ELF-1 (cell line): ENCODE measurements at regions not wholly inside any gene's neighbourhood (a gene's known extent, or its start where the extent isn't known, plus 50 kb on each side); places are given as distances from the start of the nearest gene placed in this dataset.

Experiments used
- DNase-seq: peaks from one replicate; pipeline ENCODE4 v3.0.0-alpha.2; 2016; ENCODE audit warnings: low read depth, low spot score

DNA sequence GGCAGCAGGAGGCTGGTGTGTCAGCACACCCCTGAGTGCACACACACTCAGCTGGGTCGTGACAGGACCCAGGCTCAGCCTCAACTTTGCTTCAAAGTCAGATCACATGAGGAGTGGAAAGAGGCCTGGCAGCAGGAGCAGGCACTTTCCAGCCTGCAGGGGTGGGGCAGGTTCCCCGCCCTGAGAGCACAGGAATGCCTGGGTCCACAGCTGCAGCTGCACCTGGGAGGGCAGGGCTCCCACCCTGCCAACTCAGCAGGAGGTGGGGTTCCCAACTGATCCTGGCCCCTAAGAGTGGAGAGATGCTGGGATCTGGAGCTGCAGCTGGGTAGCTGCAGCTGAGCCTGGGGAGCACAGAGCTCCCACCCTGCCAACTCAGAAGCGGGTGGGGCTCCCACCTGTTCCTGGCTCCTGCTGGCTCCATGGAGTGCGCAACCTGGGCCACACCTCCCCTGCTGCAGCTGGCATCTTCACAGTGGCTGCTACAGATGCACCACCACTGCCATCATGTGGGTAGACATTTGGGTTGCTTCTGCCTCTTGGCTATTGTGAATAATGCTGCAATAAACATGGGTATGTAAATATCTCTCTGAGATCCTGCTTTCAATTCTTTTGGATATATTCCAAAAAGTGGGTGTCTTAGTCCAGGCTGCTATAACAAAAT is 415.4 kb downstream of the TTLL7 start:
- DNase-seq, result no peak

GRCh38 chr1:83581747-83582146 is 417.2 kb downstream of the TTLL7 start:
- no peak for DNase-seq

DNA sequence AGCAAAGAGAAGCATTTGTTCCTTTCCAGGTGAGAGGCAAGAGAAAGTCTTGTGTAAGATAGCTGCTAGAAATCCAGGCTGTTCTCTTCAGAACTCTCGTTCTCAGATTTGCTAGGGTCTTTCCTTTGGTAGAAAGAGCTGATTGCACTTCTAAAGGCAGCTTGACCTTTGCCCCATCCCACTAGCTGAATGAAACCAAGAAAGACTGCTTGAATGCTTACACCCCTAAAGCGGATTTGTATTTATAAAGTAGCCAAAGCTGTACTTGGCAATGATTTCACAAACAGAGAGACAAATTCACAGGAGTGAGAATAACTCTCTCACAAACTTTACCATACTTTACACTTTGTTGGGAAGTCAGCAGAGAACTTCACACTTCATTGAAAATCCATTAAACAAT is 424.1 kb downstream of the TTLL7 start:
- peak; percentile 25 for DNase-seq

DNA sequence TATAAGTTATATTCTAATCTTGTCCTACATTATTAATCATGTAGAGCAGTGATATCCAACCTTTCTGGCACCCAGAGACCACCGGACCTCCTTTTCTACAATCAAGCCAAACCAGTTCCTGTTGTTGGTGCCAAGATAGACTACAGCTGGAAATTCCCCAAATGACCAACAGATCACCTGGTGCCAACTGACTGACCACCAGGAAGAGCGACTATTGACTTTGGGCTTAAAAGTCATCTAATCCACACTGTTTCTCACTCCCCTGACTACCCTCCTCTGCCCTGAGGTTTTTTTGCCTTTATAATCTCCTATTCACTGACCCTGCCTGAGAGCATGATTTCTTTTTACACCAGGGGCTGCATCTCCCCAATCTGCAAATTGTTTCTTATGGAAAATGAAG is 425.2 kb downstream of the TTLL7 start:
- no peak for DNase-seq

DNA sequence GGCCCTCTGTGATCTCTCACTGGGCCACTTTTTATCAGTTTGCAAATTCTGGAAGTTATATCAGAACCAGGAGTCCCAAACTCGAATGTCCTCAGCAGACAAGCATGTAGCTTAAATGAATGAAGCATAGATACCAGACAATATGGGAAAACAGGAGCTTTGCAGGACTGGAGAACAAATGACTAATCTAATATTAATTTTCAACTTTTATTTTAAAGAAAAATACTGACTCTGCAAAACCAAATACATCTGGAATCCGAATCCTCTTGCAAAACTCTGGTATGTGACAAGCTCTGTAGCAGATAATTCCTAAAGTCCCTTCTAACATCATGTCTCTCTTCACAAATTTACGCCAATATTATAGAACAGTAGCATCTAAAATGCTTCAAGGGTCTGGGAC is 427.4 kb downstream of the TTLL7 start:
- DNase-seq, result no peak

- DNase-seq, result no peak
These were observed 437.6 kb downstream of the TTLL7 start for GRCh38 chr1:83561346-83561745.

- no peak for DNase-seq
These were observed 439.6 kb downstream of the TTLL7 start for GRCh38 chr1:83559129-83559840.

DNA sequence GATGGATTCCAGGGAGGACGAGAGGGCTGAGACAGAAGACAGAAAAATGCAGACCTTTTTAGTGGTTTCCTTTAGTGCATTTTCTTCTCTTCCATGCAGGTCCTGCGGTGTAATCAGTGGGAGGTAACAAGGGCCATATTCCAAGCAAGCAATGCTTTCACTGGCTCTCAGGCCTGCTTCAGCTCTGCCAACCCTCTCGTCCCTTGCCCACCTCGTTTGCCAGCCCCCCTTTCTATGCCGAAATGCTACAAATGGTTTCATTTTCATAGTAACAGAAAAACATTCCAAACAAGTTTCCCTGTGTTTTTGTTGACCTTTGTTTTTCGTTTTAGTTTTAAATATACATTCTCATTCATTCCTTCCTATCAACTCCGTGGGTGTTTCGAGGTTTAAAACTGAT is 443.1 kb downstream of the TTLL7 start:
- DNase-seq, result no peak

DNA sequence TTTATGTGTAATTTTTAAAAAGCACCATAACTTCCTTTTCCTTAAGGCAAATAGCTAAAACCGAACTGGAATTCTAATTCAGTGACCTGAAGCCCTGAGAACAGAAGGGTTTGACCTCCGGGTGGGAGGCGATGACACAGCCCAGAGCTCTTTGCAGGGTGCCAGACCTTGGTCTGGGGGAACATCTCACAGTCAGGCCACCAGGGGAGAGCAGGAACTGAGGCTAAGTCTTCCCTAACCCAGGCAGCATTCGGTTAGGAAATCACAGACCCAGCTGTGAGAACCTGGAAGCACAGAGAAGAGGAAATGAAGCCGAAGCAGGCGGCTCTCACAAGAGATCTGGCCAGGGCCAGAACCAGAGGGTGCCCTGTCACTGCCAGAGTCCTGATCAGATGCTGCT is 444.8 kb downstream of the TTLL7 start:
- DNase-seq, result peak; percentile 43

DNA sequence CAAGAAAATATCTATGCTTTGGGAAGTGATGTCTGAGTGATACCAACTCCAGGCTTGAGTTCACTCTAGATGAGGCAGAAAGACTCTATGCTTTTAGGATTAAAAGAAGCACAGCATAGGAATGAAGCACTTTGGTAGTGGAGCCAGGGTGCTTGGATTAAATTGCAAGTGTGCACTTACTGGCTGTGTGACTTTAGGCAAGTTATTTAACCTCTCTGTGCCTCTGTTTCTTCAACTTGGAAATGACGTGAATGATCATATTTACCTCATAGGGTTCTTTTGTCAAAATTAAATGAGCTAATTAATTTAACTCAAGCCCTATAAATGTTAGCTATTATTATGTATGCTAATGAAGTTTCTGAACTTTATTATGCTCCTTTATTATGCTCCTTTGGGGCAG is 446.1 kb downstream of the TTLL7 start:
- DNase-seq, result no peak

GRCh38 chr1:83548311-83548710 is 450.6 kb downstream of the TTLL7 start:
- DNase-seq, result no peak

GRCh38 chr1:83547901-83548300 is 451.0 kb downstream of the TTLL7 start:
- DNase-seq, result no peak

GRCh38 chr1:83546874-83547273 is 452.1 kb downstream of the TTLL7 start:
- DNase-seq, result no peak

DNA sequence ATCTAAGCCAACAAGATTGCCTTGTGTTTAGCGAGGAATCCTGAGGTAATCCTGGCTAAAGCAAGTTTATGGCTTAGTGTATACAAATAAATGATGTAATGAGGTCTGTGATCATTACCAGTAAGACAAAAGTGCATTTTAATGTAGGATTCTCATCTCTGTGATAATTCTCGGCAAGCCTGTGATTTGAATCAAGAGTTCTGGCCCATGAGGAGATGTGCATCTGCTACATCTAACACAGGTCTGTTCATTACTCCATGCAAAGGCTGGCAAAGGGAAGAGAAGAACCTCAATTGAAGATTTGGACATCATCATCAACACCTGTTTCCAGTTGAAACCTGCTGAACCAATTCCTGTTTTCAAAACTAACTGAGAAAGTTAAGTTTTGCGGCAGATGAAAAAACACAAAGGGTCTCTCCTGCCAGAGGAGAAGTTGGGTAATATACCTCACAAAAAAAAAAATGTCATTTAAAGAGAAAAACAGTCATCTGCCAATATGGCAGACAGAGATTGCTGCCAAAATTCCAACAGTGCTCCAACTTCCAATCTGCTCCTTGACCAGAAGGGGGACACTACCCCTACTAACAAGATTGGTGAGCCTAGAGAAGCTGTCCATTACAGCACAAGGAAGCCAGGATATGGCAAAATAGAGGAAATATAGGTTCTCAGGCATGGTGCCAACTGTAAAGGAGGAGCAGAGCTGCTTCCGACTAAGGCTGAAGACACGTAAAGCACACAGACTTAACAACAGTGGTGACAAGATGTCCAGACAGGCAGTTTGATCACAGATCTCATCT is 453.7 kb downstream of the TTLL7 start:
- DNase-seq, result peak; percentile 19

DNA sequence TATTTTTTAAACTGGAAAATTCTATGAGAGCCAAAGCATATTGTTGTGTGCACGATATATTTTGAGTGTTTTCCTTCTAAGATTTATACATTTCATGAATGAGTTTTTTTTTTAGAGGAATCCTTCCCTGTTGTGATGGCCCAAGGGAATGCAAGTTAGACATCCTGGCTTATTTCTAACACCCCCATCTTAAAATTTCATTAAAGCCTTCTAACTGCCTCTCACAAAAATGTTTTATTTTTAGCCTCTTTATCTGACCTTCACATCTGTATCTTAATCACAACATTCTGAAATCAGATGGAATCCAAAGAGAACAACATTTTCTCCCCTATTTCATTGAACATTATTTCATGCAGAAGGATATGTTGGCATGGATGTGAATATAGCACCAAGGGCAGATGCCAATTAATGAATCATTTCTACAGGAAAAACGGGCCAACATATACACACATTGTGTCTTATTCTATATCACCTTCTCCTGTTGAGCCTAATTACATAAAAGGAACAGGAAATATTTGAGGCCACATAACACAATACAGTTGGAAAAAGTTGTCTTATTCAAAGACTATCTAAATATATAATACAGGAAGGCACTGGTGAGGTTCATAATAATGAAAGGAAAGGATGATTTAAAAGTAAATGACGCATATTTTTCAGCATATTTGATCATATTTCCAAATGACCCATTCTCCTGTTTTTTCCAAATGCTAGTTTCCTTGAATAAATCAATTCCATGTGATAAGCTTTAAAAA is 455.5 kb downstream of the TTLL7 start:
- no peak for DNase-seq

- no peak for DNase-seq
These were observed 467.2 kb downstream of the TTLL7 start for GRCh38 chr1:83531521-83532309.

- no peak for DNase-seq
These were observed 468.4 kb downstream of the TTLL7 start for GRCh38 chr1:83530506-83530905.

DNA sequence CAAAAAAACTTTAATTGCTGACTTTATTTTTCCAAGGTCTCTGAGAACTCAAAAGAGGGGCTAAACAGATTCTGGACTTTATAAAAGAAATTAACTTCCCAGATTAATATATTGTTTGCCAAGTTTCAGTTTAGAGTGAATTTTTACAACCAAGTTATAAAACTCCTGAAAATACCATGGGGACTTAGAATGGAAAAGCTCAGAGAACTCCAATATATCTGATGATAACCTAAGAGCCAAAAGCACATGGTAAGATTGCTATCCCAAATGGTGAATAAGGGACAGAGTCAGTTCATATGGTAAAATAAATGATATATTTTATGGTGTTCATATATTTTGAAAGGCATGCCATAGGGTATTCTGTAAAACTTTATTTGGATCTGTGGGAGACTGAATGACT is 470.9 kb downstream of the TTLL7 start:
- no peak for DNase-seq

GRCh38 chr1:83520797-83521196 is 478.1 kb downstream of the TTLL7 start:
- DNase-seq, result no peak

DNA sequence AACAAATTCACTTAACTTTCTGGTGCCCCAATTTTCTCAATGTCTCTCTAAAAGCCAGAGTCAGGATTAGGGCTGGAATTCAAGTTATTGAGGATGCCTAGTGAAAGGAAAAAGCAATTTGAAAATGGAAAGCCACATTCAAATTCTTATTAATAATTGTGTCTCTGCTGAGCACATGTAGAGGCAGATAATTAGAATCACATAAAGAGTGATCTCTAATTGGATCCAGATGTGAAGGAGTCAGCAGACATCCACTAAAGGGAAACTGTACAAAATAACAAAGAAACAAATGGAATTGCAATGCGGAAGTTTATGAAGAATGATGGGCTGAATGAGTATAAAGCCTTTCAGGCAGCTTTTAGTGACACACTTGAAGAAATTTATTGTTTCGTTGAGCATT is 482.6 kb downstream of the TTLL7 start:
- DNase-seq, result no peak

GRCh38 chr1:83515578-83516154 is 483.3 kb downstream of the TTLL7 start:
- no peak for DNase-seq
